MM.1S (cell line): ENCODE measurements at regions not wholly inside any gene's neighbourhood (a gene's known extent, or its start where the extent isn't known, plus 50 kb on each side); places are given as distances from the start of the nearest gene placed in this dataset.

ENCODE experiments used
- DNase-seq: peaks from one replicate; pipeline ENCODE4 v3.0.0-alpha.2; 2015
- H2AFZ ChIP-seq: fragments of 300-600 bp; sonication (generic); 2 replicates; pipeline ENCODE4 v1.6.0; 2016; ENCODE audit warnings: antibody characterized with exemption, low read length
- H3F3A ChIP-seq: fragments of 300-600 bp; sonication (generic); 2 replicates; pipeline ENCODE4 v1.6.1; 2016; ENCODE audit warnings: mild to moderate bottlenecking, antibody characterized with exemption, low read length, moderate library complexity, mixed read lengths; ENCODE audit not compliant: insufficient read depth
- H3K27ac ChIP-seq: fragments of 300-600 bp; sonication (generic); 2 replicates; pipeline ENCODE4 v1.5.1; 2016; ENCODE audit warnings: mild to moderate bottlenecking, low read length
- H3K27me3 ChIP-seq: fragments of 300-600 bp; sonication (generic); replicated peaks from 2 replicates; pipeline ENCODE4 v1.6.0; 2016; ENCODE audit warnings: low read length; ENCODE audit not compliant: insufficient read depth
- H3K36me3 ChIP-seq: fragments of 300-600 bp; sonication (generic); replicated peaks from 2 replicates; pipeline ENCODE4 v1.6.1; 2016; ENCODE audit warnings: mild to moderate bottlenecking, low read length, mixed read lengths; ENCODE audit not compliant: insufficient read depth
- H3K4me1 ChIP-seq: fragments of 300-600 bp; sonication (generic); 2 replicates; pipeline ENCODE4 v1.6.1; 2016; ENCODE audit warnings: low read length, mixed read lengths
- H3K4me2 ChIP-seq: fragments of 300-600 bp; sonication (generic); 2 replicates; pipeline ENCODE4 v1.6.0; 2016; ENCODE audit warnings: low read depth, low read length
- H3K4me3 ChIP-seq: fragments of 300-600 bp; sonication (generic); 2 replicates; pipeline ENCODE4 v1.5.1; 2016; ENCODE audit warnings: low read length, mixed read lengths
- H3K79me2 ChIP-seq: fragments of 300-600 bp; sonication (generic); 2 replicates; pipeline ENCODE4 v1.6.1; 2016; ENCODE audit warnings: mixed run types, low read length, mixed read lengths
- H3K9ac ChIP-seq: fragments of 300-600 bp; sonication (generic); 2 replicates; pipeline ENCODE4 v1.6.1; 2016; ENCODE audit warnings: low read length, mixed read lengths
- H3K9me2 ChIP-seq: fragments of 300-600 bp; sonication (generic); replicated peaks from 2 replicates; pipeline ENCODE4 v1.6.1; 2016; ENCODE audit warnings: mild to moderate bottlenecking, low read length, mixed read lengths; ENCODE audit not compliant: insufficient read depth
- H3K9me3 ChIP-seq: fragments of 300-600 bp; sonication (generic); replicated peaks from 2 replicates; pipeline ENCODE4 v1.6.1; 2016; ENCODE audit warnings: mild to moderate bottlenecking, low read length, mixed read lengths; ENCODE audit not compliant: insufficient read depth
- H4K20me1 ChIP-seq: fragments of 300-600 bp; sonication (generic); 2 replicates; pipeline ENCODE4 v1.6.1; 2016; ENCODE audit warnings: mild to moderate bottlenecking, low read length, moderate library complexity, mixed read lengths; ENCODE audit not compliant: insufficient read depth
- CTCF ChIP-seq: fragments of 300-600 bp; sonication (generic); IDR thresholded peaks from 2 replicates; pipeline ENCODE4 v1.5.1; 2016; ENCODE audit warnings: antibody characterized with exemption, low read length, mixed read lengths
- EZH2 ChIP-seq: fragments of 300-600 bp; sonication (generic); optimal IDR thresholded peaks from 2 replicates; pipeline ENCODE3; 2017; ENCODE audit warnings: low read depth, mild to moderate bottlenecking, antibody characterized with exemption, low read length, mixed read lengths
- EZH2phosphoT487 ChIP-seq: fragments of 300-600 bp; sonication (generic); IDR thresholded peaks from 2 replicates; pipeline ENCODE4 v1.6.1; 2018; ENCODE audit warnings: antibody characterized with exemption, low read length

- no peaks in the 10 kb centered on the region for H4K20me1 ChIP-seq
- peaks cover 17% of the 10 kb centered on the region for H3F3A ChIP-seq
- no peaks in the 10 kb centered on the region for H3K9me2 ChIP-seq
- no peaks in the 10 kb centered on the region for H3K27me3 ChIP-seq
- no peak overlapping the region for H3K27ac ChIP-seq
- no peak for DNase-seq
- no peak overlapping the region for H3K4me3 ChIP-seq
- H3K4me1 ChIP-seq, result peaks cover 42% of the 10 kb centered on the region
- H3K4me2 ChIP-seq, result no peak overlapping the region
- no peaks in the 10 kb centered on the region for H3K79me2 ChIP-seq
- no peak overlapping the region for H3K9ac ChIP-seq
- no peaks in the 10 kb centered on the region for H3K36me3 ChIP-seq
- H3K9me3 ChIP-seq, result no peaks in the 10 kb centered on the region
- TF ChIP-seq EZH2 (no peak), CTCF (no peak), EZH2phosphoT487 (no peak)
- H2AFZ ChIP-seq, result no peak overlapping the region
These were observed 180.4 kb upstream of the RASGEF1B start for GRCh38 chr4:81652069-81652478.

GRCh38 chr4:81651243-81651899 lies 179.7 kb upstream of the RASGEF1B start:
- H3K27ac ChIP-seq, result no peak overlapping the region
- no peaks in the 10 kb centered on the region for H4K20me1 ChIP-seq
- H2AFZ ChIP-seq, result no peak overlapping the region
- no peak for DNase-seq
- H3K4me2 ChIP-seq, result no peak overlapping the region
- no peaks in the 10 kb centered on the region for H3K9me3 ChIP-seq
- no peaks in the 10 kb centered on the region for H3K79me2 ChIP-seq
- H3F3A ChIP-seq, result peaks cover 17% of the 10 kb centered on the region
- no peak overlapping the region for H3K9ac ChIP-seq
- H3K9me2 ChIP-seq, result no peaks in the 10 kb centered on the region
- H3K4me3 ChIP-seq, result no peak overlapping the region
- H3K36me3 ChIP-seq, result no peaks in the 10 kb centered on the region
- peaks cover 46% of the 10 kb centered on the region for H3K4me1 ChIP-seq
- no peaks in the 10 kb centered on the region for H3K27me3 ChIP-seq
- TF ChIP-seq EZH2phosphoT487, result no peak
- no peak for TF ChIP-seq EZH2
- TF ChIP-seq CTCF, result no peak

GRCh38 chr4:81650606-81651242 lies 179.0 kb upstream of the RASGEF1B start:
- H3K27ac ChIP-seq, result no peak overlapping the region
- no peak for DNase-seq
- peaks cover 46% of the 10 kb centered on the region for H3K4me1 ChIP-seq

More at GRCh38 chr4:81650606-81651242, 179.0 kb upstream of the RASGEF1B start:
- no peaks in the 10 kb centered on the region for H4K20me1 ChIP-seq
- H3K4me3 ChIP-seq, result no peak overlapping the region
- H3K9ac ChIP-seq, result no peak overlapping the region
- H3K9me3 ChIP-seq, result no peaks in the 10 kb centered on the region
- no peak for TF ChIP-seq EZH2
- TF ChIP-seq CTCF, result no peak
- no peak for TF ChIP-seq EZH2phosphoT487
- H3K36me3 ChIP-seq, result no peaks in the 10 kb centered on the region
- no peak overlapping the region for H2AFZ ChIP-seq
- H3F3A ChIP-seq, result peaks cover 17% of the 10 kb centered on the region
- no peaks in the 10 kb centered on the region for H3K27me3 ChIP-seq
- no peak overlapping the region for H3K4me2 ChIP-seq
- H3K9me2 ChIP-seq, result no peaks in the 10 kb centered on the region
- no peaks in the 10 kb centered on the region for H3K79me2 ChIP-seq
